K562 (cell line): ENCODE measurements at regions not wholly inside any gene's neighbourhood (a gene's known extent, or its start where the extent isn't known, plus 50 kb on each side); places are given as distances from the start of the nearest gene placed in this dataset.

ENCODE experiments used
- ATAC-seq: fragments of 200-7000 bp; cut with Tn5 transposase; 3 replicates; pipeline ENCODE4 v1.9.1; 2020; ENCODE audit warnings: moderate library complexity
- BruUV-seq: library from RNA; stranded (reverse); fragments of 400-500 nt; replicated peaks from 2 replicates; lab custom pipeline; 2021; lab: Mats Ljungman, UMichigan
- CTCF ChIA-PET: fragments of 300-600 bp; formaldehyde crosslinking; extraction: SDS; loops from one replicate; lab custom pipeline; 2021; ENCODE audit warnings: low intra/inter-chr PET ratio; lab: Yijun Ruan, JAX
- POLR2A ChIA-PET: fragments of 300-600, 350-650 bp; sonication (Branson Sonifier 250); formaldehyde crosslinking; extraction: SDS; loops from one replicate; lab custom pipeline; 2021; ENCODE audit warnings: antibody characterized with exemption, inconsistent platforms; lab: Yijun Ruan, JAX
- DNase-seq, 4 experiments: peaks; one replicate each; pipeline versions ENCODE4 v3.0.0 to v3.0.0-alpha.2; 2011 to 2018; ENCODE audit warnings: low spot score in 3 of 4, mixed read lengths in 3 of 4; ENCODE audit errors: extremely low read depth in 1 of 4
- FAIRE-seq: peaks from 2 replicates; lab custom pipeline; 2011; peaks lifted over from hg19 to GRCh38; lab: Jason Lieb, UNC
- H2AFZ ChIP-seq: 2 replicates; pipeline ENCODE4 v1.6.0; 2011; ENCODE audit warnings: low read depth, low read length, control low read depth, inconsistent platforms
- H3K27ac ChIP-seq: fragments of 200-600 bp; 3 replicates; pipeline ENCODE4 v1.8.0; 2011; ENCODE audit warnings: low read depth, mild to moderate bottlenecking, control low read depth, inconsistent platforms, low read length, moderate library complexity, mixed read lengths; ENCODE audit errors: extremely low read depth
- H3K27me3 ChIP-seq, 2 experiments: fragments of 300-600 bp in 1 of 2; 2 replicates in 1 of 2; 3 replicates in 1 of 2; pipeline versions ENCODE4 v1.6.0 to v1.8.0; 2011; ENCODE audit warnings: inconsistent platforms in 2 of 2, low read length in 2 of 2, mild to moderate bottlenecking in 1 of 2, mixed read lengths in 1 of 2, moderate library complexity in 1 of 2; ENCODE audit not compliant: control insufficient read depth in 2 of 2, insufficient read depth in 2 of 2
- H3K36me3 ChIP-seq: fragments of 300-600 bp; 3 replicates; pipeline ENCODE4 v1.8.0; 2011; ENCODE audit warnings: mild to moderate bottlenecking, low read length, inconsistent platforms; ENCODE audit not compliant: control insufficient read depth, insufficient read depth
- H3K4me1 ChIP-seq, 2 experiments: fragments of 200-600 bp in 1 of 2; replicated peaks in 1 of 2; 2 replicates in 1 of 2; 3 replicates in 1 of 2; pipeline versions ENCODE4 v1.5.1 to v1.8.0; 2011; ENCODE audit warnings: inconsistent platforms in 2 of 2, low read length in 2 of 2, mild to moderate bottlenecking in 1 of 2, mixed read lengths in 1 of 2, moderate library complexity in 1 of 2; ENCODE audit not compliant: control insufficient read depth in 2 of 2, insufficient read depth in 2 of 2
- H3K4me2 ChIP-seq: 2 replicates; pipeline ENCODE4 v1.6.1; 2011; ENCODE audit warnings: low read length, control low read depth, inconsistent platforms, mixed read lengths; ENCODE audit not compliant: insufficient read depth
- H3K4me3 ChIP-seq: fragments of 200-600 bp; sonication (generic), shearing (Covaris generic); 2 replicates; pipeline ENCODE4 v1.5.1; 2016; ENCODE audit warnings: control low read depth, inconsistent platforms
- H3K79me2 ChIP-seq: fragments of 200-600 bp; 3 replicates; pipeline ENCODE4 v1.8.0; 2011; ENCODE audit warnings: low read length, inconsistent platforms; ENCODE audit not compliant: control insufficient read depth, insufficient read depth
- H3K9ac ChIP-seq, 2 experiments: 2 replicates each; pipeline versions ENCODE4 v1.6.0 to v1.6.1; 2011; ENCODE audit warnings: low read depth in 2 of 2, low read length in 2 of 2, control low read depth in 1 of 2, inconsistent platforms in 1 of 2, mild to moderate bottlenecking in 1 of 2, mixed read lengths in 1 of 2; ENCODE audit not compliant: insufficient read depth in 1 of 2
- H3K9me1 ChIP-seq: one replicate; pipeline ENCODE4 v1.6.0; 2011; ENCODE audit warnings: inconsistent platforms, mild to moderate bottlenecking, low read length, moderate library complexity; ENCODE audit not compliant: control insufficient read depth, insufficient read depth
- H3K9me3 ChIP-seq: replicated peaks from 2 replicates; pipeline ENCODE4 v1.5.1; 2011; ENCODE audit warnings: low read depth, low read length, inconsistent platforms; ENCODE audit not compliant: control insufficient read depth, insufficient read depth
- H4K20me1 ChIP-seq: replicated peaks from 2 replicates; pipeline ENCODE4 v1.6.1; 2011; ENCODE audit warnings: low read length, inconsistent platforms, mixed read lengths; ENCODE audit not compliant: control insufficient read depth, insufficient read depth
- BRD4 ChIP-seq: fragments of 200-600 bp; sonication (generic); IDR thresholded peaks from 2 replicates; pipeline ENCODE4 v1.6.1; 2017; ENCODE audit warnings: inconsistent platforms
- ETV1 ChIP-seq: fragments of 450-650 bp; conservative IDR thresholded peaks from 2 replicates; pipeline ENCODE4 v1.6.1; 2016; ENCODE audit warnings: missing genetic modification characterization, control low read depth, low read depth, missing compliant biosample characterization
- EWSR1 ChIP-seq: fragments of 450-650 bp; IDR thresholded peaks from 2 replicates; pipeline ENCODE4 v1.6.1; 2018; ENCODE audit warnings: borderline replicate concordance, mild to moderate bottlenecking, low read depth, moderate library complexity; ENCODE audit not compliant: partially characterized antibody
- KDM2B ChIP-seq: fragments of 250-450 bp; sonication (Bioruptor Pico); IDR thresholded peaks from 2 replicates; pipeline ENCODE4 v1.8.0; 2021; ENCODE audit warnings: mild to moderate bottlenecking, moderate library complexity
- L3MBTL2 ChIP-seq: fragments of 450-650 bp; IDR thresholded peaks from 2 replicates; pipeline ENCODE4 v1.6.1; 2016; ENCODE audit warnings: mild to moderate bottlenecking, moderate library complexity
- MECOM ChIP-seq: fragments of 250-450 bp; sonication (Bioruptor Pico); IDR thresholded peaks from 2 replicates; pipeline ENCODE4 v1.8.0; 2022; ENCODE audit warnings: inconsistent platforms
- POLR3A ChIP-seq: IDR thresholded peaks from 2 replicates; pipeline ENCODE4 v1.6.1; 2011; ENCODE audit warnings: borderline replicate concordance, mild to moderate bottlenecking, moderate library complexity; ENCODE audit not compliant: insufficient read length, insufficient read depth; ENCODE audit errors: extremely low read depth
- SLC30A9 ChIP-seq: fragments of 250-450 bp; sonication (Bioruptor Pico); IDR thresholded peaks from 2 replicates; pipeline ENCODE4 v1.8.0; 2022; ENCODE audit warnings: mild to moderate bottlenecking, moderate library complexity
- TAF9B ChIP-seq: fragments of 450-650 bp; IDR thresholded peaks from 2 replicates; pipeline ENCODE4 v1.6.1; 2018; ENCODE audit warnings: mild to moderate bottlenecking; ENCODE audit not compliant: partially characterized antibody
- ZNF24 ChIP-seq: fragments of 450-650 bp; IDR thresholded peaks from 2 replicates; pipeline ENCODE4 v1.6.1; 2016
- ZNF584 ChIP-seq: fragments of 200-800 bp; sonication (Bioruptor generic); IDR thresholded peaks from 2 replicates; pipeline ENCODE4 v1.6.1; 2016; ENCODE audit warnings: low read depth, mild to moderate bottlenecking, missing genetic modification characterization, missing compliant biosample characterization
- ZNF77 ChIP-seq: fragments of 250-450 bp; sonication (Bioruptor Pico); IDR thresholded peaks from 2 replicates; pipeline ENCODE4 v1.5.0; 2020
- WGBS: fragments of 100-300 bp; shearing (Covaris generic); methylation state at CpG from one replicate; pipeline ENCODE4 v1.1.6; 2016; ENCODE audit warnings: low coverage, mixed read lengths; ENCODE audit not compliant: insufficient coverage; ENCODE audit errors: missing lambda C conversion rate; 5-methylcytosine and 5-hydroxymethylcytosine counted together
- in situ Hi-C: fragments of 300-500 bp; cut with MboI; formaldehyde crosslinking; loops from 4 replicates; pipeline ENCODE4 v1.15.0; 2018; ENCODE audit warnings: inconsistent platforms, mixed read lengths
- intact Hi-C: fragments of 100-400 bp; cut with micrococcal nuclease; formaldehyde crosslinking; loops from 2 replicates; pipeline ENCODE4 v1.14.2; 2022
- TF ChIP-seq, protein P1 (sequence below): IDR thresholded peaks from 3 replicates; pipeline ENCODE4 v1.6.1; 2011; ENCODE audit warnings: borderline replicate concordance, mild to moderate bottlenecking, moderate library complexity; ENCODE audit not compliant: insufficient read length; ENCODE audit errors: extremely low read depth

DNA sequence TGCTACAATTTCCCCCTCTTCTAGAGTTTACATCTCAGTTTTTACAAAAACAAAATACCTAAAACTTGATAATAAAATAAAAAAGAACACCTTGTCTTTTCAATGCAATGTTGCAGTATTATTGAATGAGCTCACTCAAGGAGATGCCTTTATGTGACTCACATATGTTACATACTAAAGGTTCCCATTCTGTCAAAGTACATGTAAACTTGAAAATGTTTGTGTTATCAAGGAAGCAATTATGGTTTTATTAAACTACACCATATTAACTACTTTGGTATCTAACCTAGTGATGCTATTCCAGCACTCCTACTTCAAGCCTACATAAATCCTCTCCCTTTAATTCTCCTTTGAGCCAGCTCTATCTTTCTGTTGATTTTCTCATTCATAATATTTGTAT, 658.3 kb downstream of the PTPRC start (continued):
- TF ChIP-seq ETV1 (tag), result no peak
- TF ChIP-seq, protein P1, sequence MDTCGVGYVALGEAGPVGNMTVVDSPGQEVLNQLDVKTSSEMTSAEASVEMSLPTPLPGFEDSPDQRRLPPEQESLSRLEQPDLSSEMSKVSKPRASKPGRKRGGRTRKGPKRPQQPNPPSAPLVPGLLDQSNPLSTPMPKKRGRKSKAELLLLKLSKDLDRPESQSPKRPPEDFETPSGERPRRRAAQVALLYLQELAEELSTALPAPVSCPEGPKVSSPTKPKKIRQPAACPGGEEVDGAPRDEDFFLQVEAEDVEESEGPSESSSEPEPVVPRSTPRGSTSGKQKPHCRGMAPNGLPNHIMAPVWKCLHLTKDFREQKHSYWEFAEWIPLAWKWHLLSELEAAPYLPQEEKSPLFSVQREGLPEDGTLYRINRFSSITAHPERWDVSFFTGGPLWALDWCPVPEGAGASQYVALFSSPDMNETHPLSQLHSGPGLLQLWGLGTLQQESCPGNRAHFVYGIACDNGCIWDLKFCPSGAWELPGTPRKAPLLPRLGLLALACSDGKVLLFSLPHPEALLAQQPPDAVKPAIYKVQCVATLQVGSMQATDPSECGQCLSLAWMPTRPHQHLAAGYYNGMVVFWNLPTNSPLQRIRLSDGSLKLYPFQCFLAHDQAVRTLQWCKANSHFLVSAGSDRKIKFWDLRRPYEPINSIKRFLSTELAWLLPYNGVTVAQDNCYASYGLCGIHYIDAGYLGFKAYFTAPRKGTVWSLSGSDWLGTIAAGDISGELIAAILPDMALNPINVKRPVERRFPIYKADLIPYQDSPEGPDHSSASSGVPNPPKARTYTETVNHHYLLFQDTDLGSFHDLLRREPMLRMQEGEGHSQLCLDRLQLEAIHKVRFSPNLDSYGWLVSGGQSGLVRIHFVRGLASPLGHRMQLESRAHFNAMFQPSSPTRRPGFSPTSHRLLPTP, result no peak

DNA sequence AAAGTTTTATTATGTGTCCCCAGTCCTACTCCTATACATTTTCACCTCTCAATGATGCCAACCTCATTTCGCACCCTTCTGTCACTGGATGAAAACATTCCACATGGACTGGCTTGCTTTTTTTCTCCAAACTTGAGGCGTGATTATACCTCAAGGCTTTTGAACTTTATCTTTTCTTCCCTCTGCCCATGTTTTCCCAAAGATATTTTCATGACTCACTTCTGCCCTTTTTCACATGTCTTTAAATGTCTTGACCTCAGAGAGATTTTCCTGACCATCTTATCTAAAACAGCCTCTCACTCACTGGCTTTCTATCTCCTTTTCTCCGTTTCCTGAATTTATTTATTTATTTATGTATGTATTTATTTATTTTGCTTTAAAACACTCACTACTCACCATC, 659.0 kb downstream of the PTPRC start:
- no peak overlapping the region for H3K27ac ChIP-seq
- 0% methylated on average over 3 of the region's 3 CpGs for WGBS
- H3K4me2 ChIP-seq, result no peak overlapping the region
- TF ChIP-seq MECOM (CRISPR knock-in tag), result no peak
- no peak for TF ChIP-seq TAF9B
- no peak for TF ChIP-seq POLR3A
- no peak for TF ChIP-seq EWSR1
- no peak for TF ChIP-seq KDM2B
- TF ChIP-seq BRD4, result no peak
- no peak for TF ChIP-seq L3MBTL2
- TF ChIP-seq SLC30A9 (CRISPR knock-in tag), result no peak
- TF ChIP-seq ZNF584 (CRISPR knock-in tag), result no peak
- TF ChIP-seq ZNF77 (CRISPR knock-in tag), result no peak
- TF ChIP-seq ZNF24, result no peak

More for the DNA sequence above, 659.0 kb downstream of the PTPRC start:
- no peaks in the 10 kb centered on the region; the same call in none of the 2 replicates for H3K9me3 ChIP-seq
- H4K20me1 ChIP-seq, result no peaks in the 10 kb centered on the region
- in situ Hi-C loops (no loop called here), intact Hi-C loops (no loop called here)
- no peak for DNase-seq
- no peak for FAIRE-seq
- ChIA-PET CTCF (no interaction called here), POLR2A (no interaction called here)
- H3K9ac ChIP-seq, result no peak overlapping the region
- H3K79me2 ChIP-seq, result no peaks in the 10 kb centered on the region
- no peaks in the 10 kb centered on the region for H3K27me3 ChIP-seq
- H3K9me1 ChIP-seq, result no peaks in the 10 kb centered on the region
- no peak for ATAC-seq
- no peak overlapping the region for H2AFZ ChIP-seq
- no peaks in the 10 kb centered on the region for H3K4me1 ChIP-seq
- no peak overlapping the region for H3K4me3 ChIP-seq
- H3K36me3 ChIP-seq, result no peaks in the 10 kb centered on the region
- BruUV-seq, result no TSS peak
